HG02840 (cell line): ENCODE measurements at regions not wholly inside any gene's neighbourhood (a gene's known extent, or its start where the extent isn't known, plus 50 kb on each side); places are given as distances from the start of the nearest gene placed in this dataset.
"Not testable (repeated sequence)": the region's sequence is repeated elsewhere in the genome, so short reads cannot be mapped to it uniquely, and the experiment has no call there.

Experiments used
- ATAC-seq: cut with Tn5 transposase; IDR thresholded peaks from one replicate; pipeline ENCODE4 v1.9.1; 2021; ENCODE audit warnings: mild to moderate bottlenecking, moderate library complexity, moderate number of reproducible peaks; ENCODE audit not compliant: unreplicated experiment, low FRiP score

DNA sequence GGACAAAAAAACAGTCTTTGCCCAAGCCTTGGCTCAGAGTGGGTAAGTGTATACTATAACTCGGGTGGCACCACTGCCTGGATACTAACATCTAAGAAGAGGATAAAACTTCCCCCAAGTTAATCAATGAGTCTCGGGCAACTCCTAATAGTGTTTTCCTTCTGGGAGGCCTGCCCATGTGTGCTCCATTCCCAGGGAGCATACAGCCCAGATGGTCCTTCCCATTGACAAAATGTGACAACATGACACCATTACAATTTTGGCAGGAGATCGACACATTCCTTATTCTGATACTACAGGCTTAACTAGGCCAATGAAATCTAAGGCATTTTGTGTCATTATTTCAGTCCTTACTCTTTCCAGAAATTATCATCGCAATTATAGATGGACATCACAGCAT lies 52.7 kb upstream of the CRIM1 start:
- ATAC-seq, result no peak

DNA sequence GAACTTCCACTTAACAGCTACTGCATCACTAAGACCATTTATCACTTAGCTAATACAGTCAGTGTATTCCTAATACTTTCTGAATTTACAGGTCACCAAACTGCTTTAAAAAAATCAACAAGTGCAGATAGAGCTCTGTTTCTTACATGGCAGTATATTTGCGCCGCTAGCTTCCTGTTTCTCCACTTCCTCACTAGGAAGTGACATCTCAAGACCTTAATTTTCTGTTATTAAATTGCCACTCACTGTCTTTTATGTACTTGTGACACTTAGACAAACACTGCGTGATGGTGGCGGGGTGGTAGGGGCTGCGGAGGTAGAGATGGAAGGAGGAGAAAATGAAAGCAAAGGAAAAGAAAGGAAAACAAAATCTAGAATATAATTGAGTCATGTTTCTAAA lies 53.7 kb upstream of the CRIM1 start:
- no peak for ATAC-seq

DNA sequence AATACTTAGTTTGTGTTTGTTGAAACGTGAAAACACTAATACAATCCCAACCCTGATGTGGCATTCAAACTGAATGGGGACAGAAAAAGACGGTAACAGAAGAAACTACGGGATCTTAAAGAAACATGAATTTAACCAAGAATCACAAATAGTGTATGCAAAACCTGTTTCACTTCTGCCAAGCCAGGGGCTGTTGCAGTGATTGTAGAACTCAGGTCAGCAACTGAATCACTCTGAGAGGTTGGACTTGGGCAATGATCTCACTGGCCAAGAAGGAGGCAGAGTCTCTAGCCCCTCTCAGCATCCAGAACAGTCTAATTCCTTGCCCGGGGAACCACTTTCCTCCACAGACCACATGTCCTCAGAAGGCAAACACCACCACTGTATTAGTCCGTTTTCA lies 54.9 kb upstream of the CRIM1 start:
- no peak for ATAC-seq

DNA sequence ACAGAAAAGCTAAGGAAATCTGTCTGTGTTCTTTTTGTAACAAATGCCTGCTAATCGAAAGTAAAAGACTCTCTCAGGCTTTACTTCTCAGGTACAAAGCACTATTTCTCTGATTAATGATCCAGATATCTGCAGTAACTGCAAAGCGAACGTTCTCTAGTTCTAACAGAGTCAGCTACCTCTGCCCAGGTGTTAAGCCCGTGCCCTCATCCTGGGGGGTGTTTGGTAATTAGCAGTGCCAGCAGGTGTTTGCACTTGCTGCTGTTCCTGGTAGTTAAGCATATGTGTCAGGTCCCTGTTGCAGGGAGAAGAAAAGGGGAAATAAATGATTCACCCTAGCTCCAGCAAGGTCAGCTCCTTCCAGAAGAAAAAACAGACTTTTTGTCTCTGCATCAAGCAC lies 58.8 kb upstream of the CRIM1 start:
- ATAC-seq, result no peak

DNA sequence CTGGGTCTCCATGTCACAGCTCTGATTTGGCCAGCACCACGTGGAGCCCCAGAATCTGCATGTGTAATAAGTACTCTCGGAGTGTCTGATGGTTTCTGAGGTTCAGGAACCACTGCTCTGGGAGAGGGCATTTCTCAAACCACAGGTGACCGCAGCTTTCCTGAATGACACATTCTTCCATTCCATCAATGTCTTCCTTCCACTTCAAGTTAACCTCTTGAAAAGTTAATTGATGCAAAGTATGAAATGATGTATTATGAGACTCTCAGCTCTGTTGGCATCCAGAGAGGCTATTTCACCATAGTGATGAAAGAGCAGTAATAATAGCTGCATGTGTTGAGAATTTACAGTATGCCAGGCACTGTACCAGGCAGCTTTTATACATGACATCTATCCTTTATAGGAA lies 61.3 kb upstream of the CRIM1 start:
- no peak for ATAC-seq

DNA sequence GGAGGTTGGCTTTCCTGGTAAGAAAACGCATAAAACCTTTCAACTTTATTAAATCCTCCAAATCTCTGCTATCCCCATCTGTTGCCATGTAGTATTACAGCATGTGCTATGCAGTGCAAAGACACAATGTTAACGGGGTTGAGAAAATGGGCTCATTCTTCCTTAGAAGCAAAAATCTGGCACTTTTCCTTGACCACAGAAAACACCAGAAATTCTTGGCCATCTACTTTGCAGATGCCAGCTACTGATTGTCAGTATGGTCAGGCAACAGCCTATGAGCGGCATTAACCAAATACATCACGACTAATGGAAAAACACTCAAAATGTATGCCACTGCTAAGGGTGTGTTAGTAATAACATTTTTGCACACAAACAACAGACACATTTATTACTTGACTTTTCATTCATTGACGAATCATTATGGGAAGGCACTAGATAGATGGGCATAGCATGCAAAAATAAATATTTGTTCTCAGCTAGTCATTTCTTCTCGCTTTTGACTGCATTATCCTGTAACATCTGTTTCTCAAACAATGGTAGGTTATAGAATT lies 65.2 kb upstream of the CRIM1 start:
- no peak for ATAC-seq

DNA sequence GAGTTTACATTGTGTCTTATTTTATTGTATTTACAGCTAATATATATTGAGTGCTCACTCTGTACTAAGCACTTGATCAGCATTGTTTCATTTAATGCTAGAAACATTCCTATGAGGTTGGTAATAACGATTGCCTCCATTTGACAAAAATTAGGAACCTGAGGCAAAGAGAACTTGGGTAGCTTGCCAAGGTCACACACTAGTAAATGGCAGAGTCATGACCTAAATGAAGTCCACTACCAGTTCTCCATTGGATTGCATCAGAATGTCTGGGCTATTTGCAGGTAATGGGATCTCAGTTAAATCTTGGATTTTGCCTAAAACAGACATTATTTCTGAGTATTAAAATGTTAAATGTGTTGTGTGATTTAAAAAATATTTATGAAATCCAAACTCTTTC lies 65.8 kb upstream of the CRIM1 start:
- ATAC-seq, result no peak

DNA sequence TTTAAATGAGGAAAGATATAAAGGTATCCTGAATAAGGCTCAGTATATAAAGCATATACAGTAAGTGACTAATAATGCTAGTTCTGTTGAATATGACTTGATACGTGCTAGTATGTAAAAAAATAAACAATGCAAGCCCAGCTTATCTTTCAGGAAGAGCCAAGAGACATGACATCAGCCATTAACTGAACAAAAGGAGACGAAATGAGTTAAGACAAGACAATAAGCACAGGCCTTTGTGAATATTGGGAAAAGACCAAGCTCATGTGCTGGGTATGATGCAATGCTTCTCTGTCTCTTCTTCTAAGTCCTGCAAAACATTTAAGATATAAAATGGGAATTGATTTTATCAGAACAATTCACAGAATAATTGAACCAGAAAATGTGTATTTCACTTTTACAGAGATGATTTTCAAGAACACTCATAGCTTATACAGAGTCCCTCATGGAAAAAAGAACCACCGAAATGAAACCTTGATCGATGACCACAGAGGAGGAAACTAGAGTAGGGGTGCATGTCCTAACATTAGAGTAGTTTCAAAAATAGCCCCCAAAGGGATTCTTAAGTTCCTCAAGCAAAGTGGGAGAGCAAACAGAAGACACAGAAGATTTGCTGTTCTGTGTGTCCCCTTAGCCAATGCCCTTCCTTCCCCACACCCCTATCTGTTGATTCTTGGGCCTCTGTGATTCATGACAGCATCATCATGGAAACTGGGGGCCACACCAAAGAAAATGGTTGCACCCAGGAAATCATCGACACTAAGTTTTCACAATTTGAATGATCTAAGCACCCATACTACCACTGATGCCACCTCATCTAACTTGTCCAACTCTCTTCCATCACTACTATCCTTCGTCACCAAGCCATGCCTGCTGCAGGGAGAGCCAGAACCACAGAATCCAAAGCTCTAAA lies 68.0 kb upstream of the CRIM1 start:
- no peak for ATAC-seq

DNA sequence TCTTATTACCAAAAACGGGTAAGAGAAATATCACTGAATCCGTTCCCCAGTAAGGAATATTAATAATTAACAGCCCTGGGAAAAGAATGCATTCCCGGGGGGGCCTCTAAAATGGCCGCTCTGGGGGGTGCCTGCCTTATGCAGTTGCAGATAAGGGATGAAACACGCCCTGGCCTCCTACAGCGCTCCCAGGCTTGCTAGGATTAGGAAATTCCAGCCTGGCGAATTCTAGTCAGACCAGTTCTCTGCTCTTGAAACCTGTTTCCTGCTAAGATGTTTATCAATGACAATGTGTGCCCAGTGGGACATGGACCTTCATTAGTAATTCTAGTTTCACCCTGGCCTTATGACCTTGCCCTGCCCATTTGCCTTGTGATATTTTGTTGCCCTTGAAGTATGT lies 76.1 kb upstream of the CRIM1 start:
- ATAC-seq, result not testable (repeated sequence)

DNA sequence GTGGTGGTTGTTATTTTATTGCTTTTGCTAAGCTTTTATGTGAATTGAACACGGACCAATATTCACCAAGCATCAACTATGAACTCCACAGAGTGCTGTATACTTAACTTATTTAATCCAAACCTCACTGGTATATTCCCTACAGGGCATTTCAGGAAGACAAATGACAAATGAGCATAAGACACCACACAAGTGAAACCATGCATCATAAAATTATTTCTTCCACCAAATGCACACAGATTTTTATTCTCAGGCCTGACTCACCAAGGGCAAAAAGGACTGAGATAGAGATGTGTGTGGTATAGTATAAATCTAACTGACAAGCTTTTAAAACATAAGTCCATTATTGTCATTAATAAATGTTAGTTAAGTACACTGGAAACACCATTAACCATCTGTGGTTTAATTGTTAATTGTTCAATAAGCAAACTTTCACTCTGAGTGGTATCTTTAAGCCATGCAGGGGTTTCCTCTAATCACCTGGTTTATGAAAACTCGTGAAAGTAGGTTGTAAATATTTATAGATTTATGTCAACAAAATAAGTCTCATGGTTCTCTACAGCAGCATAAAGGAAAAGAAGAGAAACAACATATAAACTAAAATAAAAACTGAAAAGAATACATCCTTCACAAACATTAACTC lies 77.6 kb upstream of the CRIM1 start:
- ATAC-seq, result no peak

DNA sequence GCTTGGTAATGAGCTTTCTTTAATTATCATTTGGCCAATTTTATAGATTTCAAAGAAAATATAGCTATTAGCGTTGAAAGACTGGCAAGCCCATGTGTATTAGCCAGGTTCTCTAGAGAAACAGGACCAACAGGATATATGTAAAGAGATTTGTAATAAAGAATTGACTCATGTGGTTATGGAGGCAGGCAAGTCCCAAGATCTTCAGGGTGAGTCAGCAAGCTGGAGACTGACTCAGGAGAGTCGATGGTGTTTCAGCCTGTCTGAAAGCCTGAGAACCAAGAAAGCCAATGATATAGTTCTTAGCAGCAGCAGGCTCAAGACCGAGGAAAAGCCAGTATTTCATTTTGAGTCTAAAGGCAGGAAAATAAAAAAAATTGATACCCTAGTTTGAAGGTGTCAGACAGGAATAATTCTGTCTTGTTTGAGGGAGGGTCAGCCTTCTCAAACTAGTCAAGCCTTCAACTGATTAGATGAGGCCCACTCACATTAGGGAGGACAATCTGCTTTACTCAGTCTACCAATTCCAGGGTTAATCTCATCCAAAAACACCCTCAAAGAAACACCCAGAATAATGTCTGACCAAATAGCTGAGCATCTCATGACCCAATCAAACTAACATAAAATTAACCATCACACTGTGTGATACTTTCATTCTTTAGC lies 78.3 kb upstream of the CRIM1 start:
- ATAC-seq, result no peak

DNA sequence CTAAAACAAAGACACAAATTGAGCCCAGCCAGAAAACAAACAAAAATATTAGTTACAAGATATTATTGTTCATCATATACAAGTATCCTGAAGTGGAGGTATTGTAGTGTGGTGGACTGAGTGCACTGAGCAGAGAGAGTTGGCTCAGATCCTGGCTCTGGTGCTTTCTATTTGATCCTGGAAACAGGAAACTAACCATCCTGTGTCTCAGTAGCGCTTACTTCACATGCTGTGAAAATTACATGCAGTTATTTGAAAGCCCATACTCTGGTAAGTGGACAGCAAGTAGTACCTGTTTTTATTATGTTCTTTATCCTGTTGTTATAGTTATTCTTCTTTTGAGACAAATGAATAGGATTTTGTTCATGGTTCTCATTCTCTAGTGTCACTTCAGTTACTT lies 84.3 kb upstream of the CRIM1 start:
- no peak for ATAC-seq

DNA sequence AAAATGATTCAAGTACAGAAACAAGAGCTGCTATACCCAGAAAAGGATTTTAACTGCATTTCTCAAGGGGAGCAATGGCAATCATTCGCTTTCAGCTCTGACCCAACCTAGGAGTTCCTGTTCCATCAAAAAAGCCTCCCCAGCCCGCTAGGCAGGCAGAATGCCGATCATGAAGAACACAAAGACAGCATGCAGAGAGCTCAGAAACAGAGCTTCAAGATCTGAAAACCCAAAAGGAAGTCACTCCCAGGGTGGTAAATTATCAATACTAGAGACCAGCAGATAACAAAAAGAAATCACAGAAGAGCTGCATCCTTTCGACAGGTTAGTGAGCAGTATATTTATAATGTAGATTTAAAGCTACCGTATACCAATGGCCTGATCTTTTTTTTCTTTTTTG lies 84.8 kb upstream of the CRIM1 start:
- ATAC-seq, result no peak

DNA sequence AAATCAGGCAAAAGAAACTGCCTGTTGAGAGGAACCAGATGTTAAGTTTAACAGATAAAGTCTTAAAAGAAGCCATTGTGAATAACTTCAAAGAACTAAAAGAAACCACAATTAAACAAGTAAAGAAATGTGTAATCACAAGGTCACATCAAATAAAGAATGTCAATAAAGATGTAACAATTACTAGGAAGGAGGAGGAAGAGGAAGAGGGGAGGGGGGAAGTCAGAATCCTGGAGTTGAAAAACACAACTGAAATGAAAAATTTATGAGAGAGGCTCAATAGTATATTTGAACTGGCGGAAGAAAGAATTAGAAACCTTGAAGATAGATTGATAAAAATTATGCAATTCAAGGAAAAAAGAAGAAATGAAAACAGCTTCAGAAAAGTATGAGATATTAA lies 88.4 kb upstream of the CRIM1 start:
- ATAC-seq, result no peak

DNA sequence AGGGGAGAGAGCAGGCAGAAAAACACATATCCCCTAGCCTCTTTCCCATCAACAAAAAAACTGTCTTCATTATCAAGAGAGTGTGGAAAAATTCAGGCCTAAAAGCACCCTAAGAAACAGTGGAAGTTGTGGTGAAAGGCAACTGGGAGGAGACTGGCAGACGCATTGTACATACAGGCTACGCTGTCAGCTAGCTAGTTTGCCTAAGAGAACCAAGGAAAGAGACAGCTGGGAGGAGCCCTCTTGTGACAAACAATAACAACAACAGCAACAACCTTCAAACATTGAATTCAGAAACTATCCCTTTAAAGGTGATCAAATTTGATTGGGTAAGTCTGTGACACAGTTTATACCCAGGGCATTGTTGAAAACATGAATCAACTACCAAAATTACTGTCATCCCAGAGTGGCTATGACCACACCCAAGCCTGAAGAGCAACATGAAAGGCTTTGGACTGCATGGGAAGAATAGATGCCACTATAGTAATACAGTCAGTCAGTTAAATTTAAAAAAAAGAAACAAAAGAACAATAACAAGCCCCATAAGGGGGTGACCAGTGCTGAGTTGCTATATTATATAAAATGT lies 88.9 kb upstream of the CRIM1 start:
- no peak for ATAC-seq

DNA sequence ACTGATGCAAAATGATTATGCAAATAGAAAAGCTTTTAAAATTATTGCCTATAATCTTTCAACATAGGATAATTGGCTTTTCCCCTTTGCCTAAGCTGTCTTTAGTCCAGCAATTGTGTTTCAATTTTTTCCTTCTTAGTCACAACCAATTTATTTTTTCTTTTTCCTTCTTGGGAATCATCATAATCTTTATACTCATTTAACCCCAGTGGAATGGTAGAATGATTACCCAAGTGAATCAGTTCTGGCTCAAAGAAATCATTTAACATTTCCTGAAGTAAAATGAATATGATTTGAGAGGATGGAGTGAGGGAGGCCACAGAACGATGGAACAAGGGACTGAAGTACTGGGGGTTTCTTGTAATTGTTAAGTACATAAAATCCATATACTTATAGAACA lies 93.0 kb upstream of the CRIM1 start:
- no peak for ATAC-seq

DNA sequence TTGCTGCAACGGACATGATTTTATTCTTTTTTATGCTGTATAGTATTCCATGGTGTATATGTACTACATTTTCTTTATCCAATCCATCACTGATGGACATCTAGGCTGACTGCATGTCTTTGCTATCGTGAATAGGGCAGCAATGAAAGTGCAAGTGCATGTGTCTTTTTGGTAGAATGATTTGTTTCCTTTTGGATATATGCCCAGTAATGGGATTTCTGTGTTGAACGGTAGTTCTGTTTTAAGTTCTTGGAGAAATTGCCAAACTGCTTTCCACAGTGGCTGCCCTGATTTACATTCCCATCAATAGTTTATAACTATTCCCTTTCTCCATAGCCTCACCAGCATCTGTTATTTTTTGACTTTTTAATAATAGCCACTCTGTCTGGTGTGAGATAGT lies 99.7 kb upstream of the CRIM1 start:
- no peak for ATAC-seq

DNA sequence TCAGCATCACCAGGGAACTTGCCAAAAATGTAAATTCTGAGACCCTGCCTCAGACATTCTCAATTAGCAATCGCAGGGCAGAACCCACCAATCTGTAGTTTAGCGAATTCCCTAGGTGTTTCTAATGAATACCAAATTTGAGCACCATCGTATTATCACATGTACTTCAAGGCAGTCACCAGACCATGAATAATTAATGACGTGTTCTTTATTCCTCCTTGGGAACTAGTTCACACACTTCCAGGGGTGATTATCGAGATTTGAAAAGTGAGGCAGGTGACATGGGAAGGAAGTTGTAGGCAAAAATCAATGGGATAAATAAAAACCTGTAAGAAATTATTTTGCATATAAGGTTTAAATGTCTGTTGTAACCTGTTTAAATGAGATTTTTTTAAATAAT lies 102.5 kb upstream of the CRIM1 start:
- no peak for ATAC-seq

DNA sequence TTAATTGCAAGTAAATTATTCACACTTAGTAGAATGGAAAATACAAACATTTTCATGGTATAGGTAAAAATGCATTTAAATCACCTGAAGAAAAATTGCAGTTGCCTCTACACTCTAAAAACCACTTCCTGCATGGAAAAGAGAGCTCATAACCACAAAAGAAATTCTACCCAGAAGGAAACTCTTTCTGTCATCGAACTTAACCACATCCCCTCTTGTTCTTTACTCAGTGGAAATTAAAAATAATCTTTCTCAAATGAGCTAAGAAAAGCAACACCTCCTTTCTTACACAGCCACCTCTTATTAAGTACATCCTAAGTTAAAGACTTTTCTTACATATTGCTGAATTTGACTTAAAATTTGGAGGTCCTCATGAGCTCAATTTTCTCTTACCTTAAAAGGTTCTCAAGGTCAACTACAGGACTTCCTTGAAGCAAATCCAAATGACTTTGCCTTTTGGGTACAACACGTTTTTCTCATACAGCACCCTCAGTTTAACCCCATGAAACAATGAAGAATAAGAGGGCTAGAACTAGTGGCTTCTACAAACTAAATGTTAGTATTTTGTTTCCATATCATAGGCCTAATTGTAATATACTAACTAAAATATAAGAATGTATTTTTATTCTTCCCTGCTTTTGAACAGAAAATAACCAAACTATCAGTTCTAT lies 109.1 kb upstream of the CRIM1 start:
- peak; percentile 70 for ATAC-seq

DNA sequence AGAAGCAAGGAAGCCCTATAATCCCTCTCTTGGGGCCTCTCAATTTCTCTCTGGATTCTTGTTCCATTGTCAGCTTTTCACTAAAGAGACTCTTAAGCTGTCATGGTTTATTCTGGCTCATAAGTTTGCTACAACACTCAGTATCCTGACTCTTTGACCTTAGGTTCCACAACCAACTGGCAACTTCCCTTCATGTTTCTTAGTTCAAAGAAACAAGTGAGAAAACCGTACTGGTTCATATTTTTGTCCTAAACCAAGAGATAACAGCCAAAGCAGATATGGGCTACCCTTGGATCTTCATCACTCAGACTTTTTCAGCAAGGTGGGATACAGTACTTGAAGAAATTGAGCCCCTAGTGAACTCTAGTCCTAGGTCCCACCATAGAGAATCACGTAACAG lies 109.9 kb upstream of the CRIM1 start:
- ATAC-seq, result no peak
